HG03432 (cell line): ENCODE measurements at regions not wholly inside any gene's neighbourhood (a gene's known extent, or its start where the extent isn't known, plus 50 kb on each side); places are given as distances from the start of the nearest gene placed in this dataset.

Experiments used
- ATAC-seq: cut with Tn5 transposase; IDR thresholded peaks from one replicate; pipeline ENCODE4 v1.9.1; 2021; ENCODE audit warnings: mild to moderate bottlenecking, moderate library complexity; ENCODE audit not compliant: unreplicated experiment

DNA sequence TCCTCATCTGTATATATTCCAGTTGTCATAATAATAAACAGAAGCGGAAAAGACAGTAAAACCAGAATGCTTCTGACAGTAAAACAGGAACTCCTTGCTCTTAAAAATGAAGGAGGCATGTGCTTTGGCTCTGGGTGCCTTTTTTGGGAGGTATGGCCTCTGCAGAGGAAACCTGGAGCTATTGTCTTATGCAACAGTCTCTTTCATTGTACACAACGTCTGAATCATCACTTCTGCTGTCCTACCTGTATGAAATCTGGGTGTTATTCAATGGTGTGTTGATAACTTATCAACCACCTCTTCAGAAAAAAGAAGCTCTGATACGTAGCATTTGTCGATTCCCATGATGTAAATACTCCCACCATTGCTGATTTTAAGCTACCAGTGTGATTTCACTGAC, 64.8 kb downstream of the CDCA7 start:
- no peak for ATAC-seq

GRCh38 chr2:173424886-173425285, 70.2 kb downstream of the CDCA7 start:
- ATAC-seq = no peak

- ATAC-seq = no peak
Measured at GRCh38 chr2:173427887-173428668, 73.4 kb downstream of the CDCA7 start.

DNA sequence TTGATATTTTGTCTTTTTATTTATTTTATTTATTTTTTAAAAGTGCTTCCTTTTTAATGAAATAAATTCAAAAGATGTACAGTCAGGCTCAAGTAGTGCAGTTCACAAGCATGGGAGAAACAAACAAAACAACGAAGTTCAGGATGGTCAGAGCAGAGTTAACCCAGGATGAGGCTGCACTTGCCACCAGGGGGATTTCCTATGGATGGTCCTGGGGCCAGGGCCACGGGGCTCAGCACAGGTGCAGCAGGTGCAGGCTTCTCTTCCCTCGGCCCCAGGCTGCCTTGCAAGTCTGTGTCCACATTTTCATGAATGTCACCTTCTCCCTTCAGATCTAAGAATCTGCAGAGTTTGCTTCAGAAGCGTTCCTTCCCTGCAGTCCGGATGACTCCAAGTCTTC, 76.5 kb downstream of the CDCA7 start:
- ATAC-seq = no peak

- ATAC-seq = no peak
Measured at GRCh38 chr2:173432049-173432754, 77.5 kb downstream of the CDCA7 start.

DNA sequence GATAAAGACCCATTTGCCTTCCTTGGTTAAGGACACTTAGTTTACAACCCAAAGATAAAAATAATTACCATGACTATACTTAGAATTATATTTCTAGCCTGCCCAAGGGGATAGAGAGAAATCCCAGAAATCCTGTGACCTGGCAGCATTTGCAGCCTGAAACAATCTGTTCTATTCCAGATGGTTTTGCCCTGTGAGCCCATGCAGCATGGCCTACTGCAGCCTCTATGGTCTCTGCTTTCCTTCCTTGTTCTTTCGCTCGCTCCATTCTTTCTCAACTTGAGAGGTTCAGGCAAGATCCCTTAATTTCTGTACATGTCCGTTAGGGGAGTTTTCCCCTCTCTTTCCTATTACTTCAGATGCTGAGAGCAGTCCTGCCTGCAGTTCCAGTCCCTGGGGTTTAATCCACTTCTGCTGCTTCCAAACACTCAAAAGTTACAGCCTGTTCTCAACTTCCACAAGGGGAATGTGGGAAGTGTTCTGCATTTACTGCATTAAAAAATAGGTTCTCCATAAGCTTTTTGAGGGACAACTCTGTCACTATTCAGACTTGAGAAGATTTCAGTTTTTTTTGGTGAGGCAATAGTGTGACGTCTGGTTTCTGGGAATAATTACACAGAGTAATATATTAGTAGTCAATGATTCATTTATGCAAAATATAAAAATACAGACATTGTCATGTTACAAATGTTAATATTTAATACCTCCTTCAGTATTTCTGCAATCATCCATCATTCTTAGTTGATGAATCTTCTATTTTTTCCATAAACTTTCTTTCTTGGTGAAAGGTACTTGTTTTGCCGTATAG, 80.3 kb downstream of the CDCA7 start:
- no peak for ATAC-seq

- ATAC-seq = no peak
Measured at GRCh38 chr2:173435574-173435973, 80.9 kb downstream of the CDCA7 start.

DNA sequence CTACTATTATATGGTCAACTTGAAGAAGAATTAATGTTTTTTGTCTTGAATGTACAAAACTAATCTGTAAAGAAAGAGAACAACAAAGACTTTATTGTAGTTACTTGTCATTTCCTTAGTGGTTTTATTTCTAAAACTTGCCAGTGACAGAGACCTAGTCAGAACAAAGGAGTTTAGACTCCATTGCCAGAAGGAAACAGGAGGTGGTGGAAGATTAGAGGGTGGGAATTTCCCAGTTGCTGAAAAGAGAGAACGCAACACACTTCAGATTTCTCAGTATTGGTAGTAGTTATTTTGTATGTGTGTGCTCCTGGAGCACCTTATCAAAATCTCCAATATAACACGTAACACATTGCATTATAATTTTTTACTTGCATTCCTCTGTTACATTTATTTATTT, 81.4 kb downstream of the CDCA7 start:
- no peak for ATAC-seq

DNA sequence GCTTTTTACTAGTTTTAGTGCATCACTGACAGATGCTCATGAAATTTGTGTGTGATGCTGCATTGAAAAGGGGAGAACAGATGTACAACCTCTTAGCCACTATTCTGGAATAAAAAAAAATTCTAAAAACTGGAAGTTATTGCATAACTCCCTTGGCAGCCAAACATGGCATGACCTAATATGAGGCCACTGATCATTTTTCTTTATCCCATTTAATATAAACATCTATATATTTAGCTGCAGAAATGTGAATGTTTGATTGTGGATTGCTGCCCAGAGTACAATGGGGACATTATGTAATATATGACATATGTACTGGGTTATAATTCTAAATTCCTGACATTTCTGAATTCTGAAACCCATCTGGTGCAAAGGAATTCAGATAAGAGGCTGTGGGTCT, 86.5 kb downstream of the CDCA7 start:
- no peak for ATAC-seq

DNA sequence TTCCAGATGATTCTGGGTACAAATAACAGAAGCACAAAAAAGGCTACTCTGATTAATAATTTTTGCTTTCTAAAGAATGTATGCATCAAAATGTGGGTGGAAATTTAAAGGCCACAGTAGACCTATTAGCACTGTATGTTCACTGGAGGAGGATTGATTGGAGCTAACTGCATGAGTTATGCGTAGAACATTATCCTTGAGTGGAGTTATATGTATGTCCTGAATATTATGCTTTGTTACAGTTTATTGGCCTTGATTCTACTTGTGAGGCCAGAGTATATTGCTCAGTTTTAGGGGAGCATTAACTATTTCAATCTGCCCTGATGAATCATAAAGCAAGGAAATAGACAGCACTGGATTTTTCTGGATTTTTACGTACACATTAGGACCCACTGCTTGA, 87.9 kb downstream of the CDCA7 start:
- no peak for ATAC-seq

DNA sequence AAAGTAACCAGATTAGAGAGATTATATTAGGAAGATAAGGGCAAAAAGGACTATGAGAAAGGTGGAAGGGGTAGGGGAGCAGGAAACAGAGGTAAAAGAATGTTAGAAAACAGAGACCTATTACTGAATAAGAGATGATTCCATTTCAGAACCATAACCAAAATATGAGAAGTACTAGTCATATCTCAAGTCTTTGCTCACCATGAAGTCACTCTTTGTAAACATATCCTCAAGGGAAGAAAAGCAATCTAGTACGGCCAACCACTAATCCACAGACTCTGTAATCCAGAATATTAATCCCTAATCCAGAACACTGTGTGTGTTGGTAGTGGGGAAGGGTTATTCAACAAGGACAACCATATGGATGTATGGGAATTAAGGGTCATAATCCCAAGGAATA, 92.0 kb downstream of the CDCA7 start:
- ATAC-seq = no peak

DNA sequence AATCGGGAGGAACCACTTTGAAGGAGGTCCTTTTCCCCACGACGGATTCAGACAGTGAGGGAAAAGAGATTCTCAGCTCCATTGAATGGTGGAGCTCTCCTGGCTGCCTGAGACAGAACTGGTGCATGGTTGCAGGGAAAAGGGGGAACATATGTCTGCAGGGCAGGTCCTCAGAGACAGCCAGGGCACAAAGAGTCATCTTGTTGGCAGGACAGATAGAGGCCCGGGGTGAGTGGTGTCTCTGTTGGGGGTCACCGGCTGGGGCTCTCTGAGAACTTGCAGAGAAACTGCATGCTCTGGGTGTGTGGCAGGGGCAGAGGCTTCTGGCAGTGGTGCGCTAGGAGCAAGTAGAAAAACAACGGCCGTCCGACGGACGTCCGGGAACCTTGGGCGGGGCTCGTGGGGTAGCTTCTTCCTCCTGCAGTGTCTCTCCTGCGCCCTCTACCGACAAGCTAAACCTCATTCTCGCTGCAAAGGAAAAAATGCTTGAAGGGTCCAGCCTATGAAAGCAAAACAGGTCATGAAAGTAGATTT, 94.3 kb downstream of the CDCA7 start:
- ATAC-seq = peak; percentile 85

DNA sequence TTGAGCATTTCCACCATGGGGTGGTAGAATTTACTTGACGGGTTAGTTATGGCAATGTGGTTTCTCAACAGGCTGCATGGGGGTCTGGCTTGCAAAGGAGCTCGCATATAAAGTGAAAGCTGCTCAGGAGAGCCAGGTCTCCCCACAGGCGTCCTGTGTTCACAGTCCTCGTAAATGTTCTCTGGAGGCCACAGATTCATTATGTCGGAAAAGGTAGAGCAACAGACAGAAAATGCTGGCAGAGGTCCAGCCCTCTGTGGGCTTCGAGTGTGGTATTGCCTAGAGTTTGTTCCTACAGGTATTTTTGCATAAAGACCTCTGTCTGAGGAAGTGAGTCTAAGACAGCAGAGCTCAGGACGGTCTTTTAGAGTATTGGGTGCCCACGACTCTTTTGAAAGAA, 96.4 kb downstream of the CDCA7 start:
- no peak for ATAC-seq

GRCh38 chr2:173451941-173452340, 97.3 kb downstream of the CDCA7 start:
- no peak for ATAC-seq

GRCh38 chr2:173452416-173452815, 97.7 kb downstream of the CDCA7 start:
- no peak for ATAC-seq

- no peak for ATAC-seq
Measured at GRCh38 chr2:173456960-173457359, 102.3 kb downstream of the CDCA7 start.

GRCh38 chr2:173457366-173457765, 102.7 kb downstream of the CDCA7 start:
- ATAC-seq = no peak

- ATAC-seq = no peak
Measured at GRCh38 chr2:173458991-173459780, 104.5 kb downstream of the CDCA7 start.

- no peak for ATAC-seq
Measured at GRCh38 chr2:173462892-173463840, 108.5 kb downstream of the CDCA7 start.

DNA sequence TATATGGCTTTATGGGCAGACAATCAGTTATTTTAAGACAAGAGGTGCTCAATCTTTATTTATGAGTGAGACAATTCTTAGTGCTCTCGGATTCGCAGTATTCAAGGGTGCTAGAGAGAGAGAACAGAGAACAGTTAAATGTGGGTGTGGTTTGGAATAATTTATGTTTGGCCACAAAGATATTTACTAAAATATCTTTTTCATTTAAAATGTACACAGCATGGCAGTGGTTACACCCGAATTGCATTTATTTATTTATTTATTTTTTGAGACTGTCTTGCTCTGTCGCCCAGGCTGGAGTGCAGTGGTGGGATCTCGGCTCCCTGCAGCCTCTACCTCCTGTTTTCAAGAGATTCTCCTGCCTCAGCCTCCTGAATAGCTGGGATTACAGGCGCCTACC, 109.2 kb downstream of the CDCA7 start:
- no peak for ATAC-seq
